K562 (cell line): ENCODE measurements at regions not wholly inside any gene's neighbourhood (a gene's known extent, or its start where the extent isn't known, plus 50 kb on each side); places are given as distances from the start of the nearest gene placed in this dataset.
"Not testable (repeated sequence)": the region's sequence is repeated elsewhere in the genome, so short reads cannot be mapped to it uniquely, and the experiment has no call there.

Source experiments
- CBX8 ChIP-seq: fragments of 200-600 bp; sonication (generic); IDR thresholded peaks from 2 replicates; pipeline ENCODE4 v1.6.1; 2012; ENCODE audit warnings: borderline replicate concordance, mixed run types, low read depth, mild to moderate bottlenecking, moderate library complexity, mixed read lengths, low read length, control low read depth, inconsistent platforms; ENCODE audit not compliant: poor library complexity, severe bottlenecking; ENCODE audit errors: extremely low read depth
- EGR1 ChIP-seq: fragments of 450-650 bp; conservative IDR thresholded peaks from 2 replicates; pipeline ENCODE4 v1.6.1; 2017; ENCODE audit warnings: mild to moderate bottlenecking
- POLR2AphosphoS5 ChIP-seq: IDR thresholded peaks from 2 replicates; pipeline ENCODE4 v1.6.1; 2011; ENCODE audit warnings: mild to moderate bottlenecking, low read depth, low read length, moderate library complexity; ENCODE audit not compliant: control insufficient read depth, insufficient read depth
- SMAD1 ChIP-seq: fragments of 150-350 bp; IDR thresholded peaks from 2 replicates; pipeline ENCODE4 v1.6.1; 2014; ENCODE audit warnings: low read length, low read depth; ENCODE audit not compliant: partially characterized antibody

- not testable (repeated sequence) for TF ChIP-seq CBX8, EGR1, SMAD1, POLR2AphosphoS5
Observed at GRCh38 chr15:39037611-39038010, 473.0 kb upstream of the RASGRP1 start.
